Skeletal muscle tissue (tissue), 3 donors: ENCODE measurements at regions not wholly inside any gene's neighbourhood (a gene's known extent, or its start where the extent isn't known, plus 50 kb on each side); places are given as distances from the start of the nearest gene placed in this dataset.

ENCODE experiments used
- H3K27ac ChIP-seq: one replicate; pipeline ENCODE4 v1.7.0; 2013; ENCODE audit warnings: mild to moderate bottlenecking, low read depth, low read length, inconsistent platforms
- H3K27me3 ChIP-seq, 3 donors: one replicate each; pipeline ENCODE4 v1.7.0; 2013; ENCODE audit warnings: low read length in 3 of 3; ENCODE audit not compliant: control insufficient read depth in 3 of 3, insufficient read depth in 3 of 3
- H3K36me3 ChIP-seq, 3 donors: one replicate each; pipeline ENCODE4 v1.7.0; 2013; ENCODE audit warnings: low read length in 3 of 3; ENCODE audit not compliant: control insufficient read depth in 3 of 3, insufficient read depth in 3 of 3
- H3K4me1 ChIP-seq, 3 donors: one replicate each; pipeline ENCODE4 v1.7.0; 2013; ENCODE audit warnings: low read length in 3 of 3, mild to moderate bottlenecking in 3 of 3; ENCODE audit not compliant: control insufficient read depth in 3 of 3, insufficient read depth in 3 of 3
- H3K4me3 ChIP-seq, 3 donors: one replicate each; pipeline ENCODE4 v1.7.0; 2013; ENCODE audit warnings: low read length in 3 of 3
- H3K9ac ChIP-seq, 3 donors: one replicate each; pipeline ENCODE4 v1.7.0; 2013; ENCODE audit warnings: low read length in 3 of 3, mild to moderate bottlenecking in 3 of 3, moderate library complexity in 2 of 3, low read depth in 1 of 3
- H3K9me3 ChIP-seq, 3 donors: one replicate each; pipeline ENCODE4 v1.7.0; 2013; ENCODE audit warnings: low read length in 3 of 3; ENCODE audit not compliant: control insufficient read depth in 3 of 3
- donor health status: Osteomylitis.

DNA sequence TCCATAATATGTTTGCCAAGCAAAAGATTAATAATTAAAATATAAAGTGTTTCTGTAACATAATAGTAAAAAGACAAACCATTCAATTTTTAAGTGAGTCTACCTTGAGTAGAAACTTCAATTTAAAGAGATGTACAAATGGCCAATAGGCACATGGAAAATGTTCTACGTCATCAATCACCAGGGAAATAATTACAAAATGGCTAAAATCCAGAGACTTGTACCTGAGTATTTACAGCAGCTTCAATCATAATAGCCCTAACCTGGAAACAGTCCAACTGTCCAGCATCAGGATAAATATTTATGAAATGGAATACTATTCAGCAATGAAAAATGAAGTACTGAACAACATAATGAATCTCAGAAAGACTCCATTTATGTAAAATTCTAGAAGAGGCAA, 95.5 kb upstream of the FAR2 start:
- no peaks in the 10 kb centered on the region for H3K36me3 ChIP-seq
- no peaks in the 10 kb centered on the region for H3K4me1 ChIP-seq
- H3K27me3 ChIP-seq: no peaks in the 10 kb centered on the region
- no peak overlapping the region for H3K9ac ChIP-seq
- H3K4me3 ChIP-seq: no peak overlapping the region
- no peaks in the 10 kb centered on the region for H3K9me3 ChIP-seq
- H3K27ac ChIP-seq: no peak overlapping the region

DNA sequence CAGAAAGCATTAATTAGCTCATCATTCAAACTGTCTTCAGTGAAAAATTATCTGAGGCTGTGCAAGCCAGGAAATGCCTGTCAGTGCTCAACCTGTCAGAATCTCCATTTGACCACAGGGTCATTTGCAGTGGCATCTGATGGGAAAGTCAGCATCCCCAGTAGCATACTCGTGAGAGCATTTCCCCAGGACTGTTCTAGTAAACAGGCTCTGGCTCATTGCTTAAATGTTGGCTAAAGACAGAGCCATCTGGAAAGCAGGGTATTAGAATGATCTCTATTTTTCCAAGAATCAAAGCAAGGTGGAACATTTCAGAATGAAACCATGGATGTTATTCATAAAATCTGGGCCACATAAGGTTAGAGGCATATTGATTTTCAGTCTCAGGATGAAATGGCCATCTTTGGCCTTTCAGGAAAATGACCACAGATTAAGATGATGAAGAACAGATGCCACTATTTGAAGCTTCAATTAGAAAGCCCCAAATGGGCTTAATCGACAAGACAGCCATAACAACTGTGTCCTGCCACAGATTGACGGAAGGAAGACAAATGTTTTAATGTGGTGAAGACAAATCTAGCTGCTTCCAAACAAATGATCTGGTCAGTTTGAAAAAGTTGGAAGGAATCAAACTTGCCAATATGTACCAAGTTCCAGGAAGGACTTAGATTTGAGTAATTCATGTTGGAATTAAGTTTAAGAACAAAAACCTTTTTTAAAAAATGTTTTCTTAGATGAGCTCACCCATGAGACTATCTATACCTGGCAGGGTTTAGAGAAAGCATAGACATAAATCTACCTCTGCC, 94.0 kb upstream of the FAR2 start:
- H3K9me3 ChIP-seq: no peaks in the 10 kb centered on the region
- H3K4me1 ChIP-seq: no peaks in the 10 kb centered on the region
- H3K9ac ChIP-seq: no peak overlapping the region
- H3K36me3 ChIP-seq: no peaks in the 10 kb centered on the region
- H3K27me3 ChIP-seq: no peaks in the 10 kb centered on the region
- no peak overlapping the region for H3K27ac ChIP-seq
- H3K4me3 ChIP-seq: no peak overlapping the region

DNA sequence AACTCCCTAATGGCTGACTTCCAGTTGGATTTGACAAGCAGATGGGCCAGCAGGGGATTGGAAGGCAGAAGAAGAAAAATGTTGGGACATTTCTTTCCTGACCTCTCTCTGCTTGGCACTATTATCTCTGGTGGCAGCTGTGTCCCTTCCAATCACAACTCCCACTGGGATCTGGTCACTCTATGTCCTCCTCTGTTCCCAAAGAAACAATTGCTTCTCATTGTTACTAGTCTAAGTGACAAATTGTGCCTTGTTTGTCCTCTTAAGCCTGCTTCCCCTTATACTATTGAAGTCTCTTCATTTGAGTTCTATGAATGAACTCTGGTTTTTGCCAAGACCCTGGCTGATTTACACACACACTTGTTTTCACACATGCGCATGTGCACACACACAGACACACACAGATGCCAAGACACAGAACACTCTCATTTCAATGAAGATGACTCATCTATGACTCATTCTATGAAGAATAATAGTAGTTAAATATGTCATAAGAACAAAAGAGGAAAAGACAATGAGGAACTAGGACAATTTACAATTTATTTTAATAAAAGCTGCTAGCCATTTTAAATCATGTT, 83.0 kb upstream of the FAR2 start:
- Histone ChIP-seq H3K27me3 (no peaks in the 10 kb centered on the region), H3K4me1 (no peaks in the 10 kb centered on the region), H3K9me3 (no peaks in the 10 kb centered on the region)

DNA sequence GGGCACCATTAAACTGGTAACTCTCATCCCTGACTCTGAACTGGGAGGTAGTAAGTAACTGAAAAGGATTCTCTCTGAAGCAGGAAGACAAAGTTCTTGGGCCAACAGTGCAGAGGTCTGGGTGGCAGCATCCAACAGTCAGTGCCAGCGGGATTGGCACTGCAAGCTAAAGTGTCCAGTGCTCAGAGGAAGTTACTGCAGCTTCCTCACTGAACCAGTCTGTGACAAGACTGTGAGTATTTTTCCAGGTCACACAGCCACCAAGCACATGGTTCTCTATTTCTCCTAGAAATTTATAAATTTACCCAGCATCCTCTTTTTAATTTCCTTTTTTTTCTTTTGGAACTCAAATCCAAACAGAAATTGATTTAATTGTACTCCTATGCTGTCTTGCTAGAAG, 81.6 kb upstream of the FAR2 start:
- Histone ChIP-seq H3K27ac (no peak overlapping the region), H3K9ac (no peak overlapping the region), H3K4me3 (no peak overlapping the region), H3K4me1 (no peaks in the 10 kb centered on the region), H3K9me3 (no peaks in the 10 kb centered on the region), H3K36me3 (no peaks in the 10 kb centered on the region), H3K27me3 (no peaks in the 10 kb centered on the region)

More for the DNA sequence above, 83.0 kb upstream of the FAR2 start:
- H3K4me3 ChIP-seq: no peak overlapping the region
- no peak overlapping the region for H3K9ac ChIP-seq
- H3K36me3 ChIP-seq: no peaks in the 10 kb centered on the region
- no peak overlapping the region for H3K27ac ChIP-seq

DNA sequence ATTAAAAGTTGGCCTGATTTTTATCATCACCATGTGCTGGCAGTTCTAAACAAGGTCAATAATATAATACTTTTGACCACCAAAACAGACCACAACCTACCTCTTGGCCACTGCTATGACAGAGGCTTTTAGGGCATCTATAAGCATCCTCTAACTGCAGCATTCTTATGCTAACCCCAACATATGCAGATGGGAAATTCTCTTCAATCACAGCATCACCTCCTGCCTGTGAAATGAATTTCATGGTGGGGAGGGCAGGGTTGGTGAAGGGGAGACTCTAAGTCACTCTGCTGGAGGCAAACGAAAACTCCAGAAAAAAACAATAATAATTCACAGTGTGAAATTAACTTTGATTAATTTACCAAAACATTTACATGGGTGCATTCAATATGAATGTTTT, 78.8 kb upstream of the FAR2 start:
- Histone ChIP-seq H3K36me3 (no peaks in the 10 kb centered on the region), H3K4me3 (no peak overlapping the region), H3K27ac (no peak overlapping the region), H3K9me3 (no peaks in the 10 kb centered on the region), H3K4me1 (no peaks in the 10 kb centered on the region), H3K27me3 (no peaks in the 10 kb centered on the region), H3K9ac (no peak overlapping the region)

DNA sequence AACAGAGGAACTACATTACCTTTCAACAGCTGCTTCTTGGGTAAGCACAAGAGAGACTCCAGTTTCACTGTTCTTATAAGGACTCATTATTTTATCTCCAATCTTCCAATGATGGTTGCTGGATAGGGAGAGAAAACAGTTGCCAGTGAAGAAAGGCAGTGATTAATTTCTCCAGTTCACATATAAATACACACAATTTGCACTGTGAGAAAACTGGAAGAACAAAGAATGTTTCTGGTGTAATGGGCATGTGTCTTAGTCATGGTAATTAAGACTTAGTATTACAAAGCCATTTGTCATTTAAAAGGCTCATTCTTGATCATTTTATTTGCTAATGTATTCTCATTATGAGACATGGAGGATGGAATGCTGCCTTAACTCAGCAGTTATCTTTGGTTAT, 78.0 kb upstream of the FAR2 start:
- Histone ChIP-seq H3K4me1 (no peaks in the 10 kb centered on the region), H3K9me3 (no peaks in the 10 kb centered on the region), H3K27me3 (no peaks in the 10 kb centered on the region), H3K27ac (no peak overlapping the region), H3K9ac (no peak overlapping the region), H3K36me3 (no peaks in the 10 kb centered on the region), H3K4me3 (no peak overlapping the region)

DNA sequence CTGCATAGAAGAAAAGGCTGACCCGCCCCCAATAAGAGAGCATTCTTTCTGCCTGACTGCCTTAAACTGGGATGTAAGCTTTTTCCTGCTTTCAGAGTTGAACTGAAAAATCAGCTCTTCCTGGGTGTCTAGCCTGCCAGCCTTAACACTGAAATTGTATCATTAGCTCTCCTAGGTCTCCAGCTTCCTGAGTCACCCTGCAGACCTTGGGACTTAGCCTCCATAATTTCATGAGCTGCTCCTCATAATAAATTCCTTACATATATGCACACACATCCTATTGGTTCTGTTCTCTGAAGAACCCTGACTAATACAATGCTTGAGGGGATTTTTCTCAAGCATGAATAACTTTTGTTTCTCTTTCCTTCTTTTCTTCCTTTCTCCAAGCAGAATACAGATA, 76.4 kb upstream of the FAR2 start:
- H3K27ac ChIP-seq: no peak overlapping the region
- H3K9me3 ChIP-seq: no peaks in the 10 kb centered on the region
- H3K27me3 ChIP-seq: no peaks in the 10 kb centered on the region
- H3K36me3 ChIP-seq: no peaks in the 10 kb centered on the region
- no peak overlapping the region for H3K4me3 ChIP-seq
- no peak overlapping the region for H3K9ac ChIP-seq
- no peaks in the 10 kb centered on the region for H3K4me1 ChIP-seq

GRCh38 chr12:29073631-29074239, 75.3 kb upstream of the FAR2 start:
- no peaks in the 10 kb centered on the region for H3K27me3 ChIP-seq
- H3K9ac ChIP-seq: no peak overlapping the region
- no peaks in the 10 kb centered on the region for H3K36me3 ChIP-seq
- H3K4me1 ChIP-seq: no peaks in the 10 kb centered on the region
- no peak overlapping the region for H3K4me3 ChIP-seq
- H3K27ac ChIP-seq: no peak overlapping the region
- H3K9me3 ChIP-seq: no peaks in the 10 kb centered on the region

DNA sequence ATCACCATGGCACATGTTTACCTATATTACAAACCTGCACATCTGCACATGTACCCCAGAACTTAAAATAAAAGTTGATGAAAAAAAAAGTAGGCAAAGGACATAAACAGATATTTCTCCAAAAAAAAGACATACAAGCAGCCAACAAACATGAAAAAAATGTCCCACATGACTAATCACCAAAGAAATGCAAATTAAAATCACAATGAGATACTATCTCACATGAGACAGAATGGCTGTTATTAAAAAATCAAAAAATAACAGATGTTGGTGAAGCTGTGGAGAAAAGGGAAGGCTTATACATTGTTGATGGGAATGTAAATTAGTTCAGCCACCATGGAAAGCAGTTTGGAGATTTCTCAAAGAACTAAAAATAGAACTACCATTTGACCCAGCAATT, 68.0 kb upstream of the FAR2 start:
- Histone ChIP-seq H3K27ac (no peak overlapping the region), H3K36me3 (no peaks in the 10 kb centered on the region), H3K9ac (no peak overlapping the region), H3K4me3 (no peak overlapping the region), H3K4me1 (no peaks in the 10 kb centered on the region), H3K9me3 (no peaks in the 10 kb centered on the region), H3K27me3 (no peaks in the 10 kb centered on the region)

DNA sequence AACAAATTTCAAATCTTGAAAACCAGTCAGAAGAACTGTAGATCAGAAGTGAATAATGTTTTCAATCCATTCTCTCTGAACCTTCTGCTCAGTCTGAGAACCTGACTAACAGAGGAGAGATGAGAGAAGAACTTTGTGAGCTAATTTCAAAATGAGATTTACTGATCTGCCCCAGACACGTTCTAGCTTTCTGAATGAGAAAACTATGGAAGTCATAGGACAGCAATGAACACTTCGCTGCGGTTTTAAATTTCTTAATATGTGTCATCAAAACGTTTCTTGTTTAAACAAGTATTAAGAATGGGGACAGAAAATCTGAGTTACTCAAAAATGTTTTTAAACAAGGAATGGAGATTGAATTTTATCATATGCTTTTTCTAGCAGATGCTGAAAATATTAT, 66.6 kb upstream of the FAR2 start:
- no peak overlapping the region for H3K27ac ChIP-seq
- H3K27me3 ChIP-seq: no peaks in the 10 kb centered on the region
- no peak overlapping the region for H3K9ac ChIP-seq
- no peak overlapping the region for H3K4me3 ChIP-seq
- no peaks in the 10 kb centered on the region for H3K4me1 ChIP-seq
- H3K9me3 ChIP-seq: no peaks in the 10 kb centered on the region
- no peaks in the 10 kb centered on the region for H3K36me3 ChIP-seq
